Amniotic stem cell (primary cell): ENCODE measurements at regions not wholly inside any gene's neighbourhood (a gene's known extent, or its start where the extent isn't known, plus 50 kb on each side); places are given as distances from the start of the nearest gene placed in this dataset.

ENCODE experiments used
- DNase-seq: peaks from one replicate; lab custom pipeline; 2025; lab: John Stamatoyannopoulos, UW

DNA sequence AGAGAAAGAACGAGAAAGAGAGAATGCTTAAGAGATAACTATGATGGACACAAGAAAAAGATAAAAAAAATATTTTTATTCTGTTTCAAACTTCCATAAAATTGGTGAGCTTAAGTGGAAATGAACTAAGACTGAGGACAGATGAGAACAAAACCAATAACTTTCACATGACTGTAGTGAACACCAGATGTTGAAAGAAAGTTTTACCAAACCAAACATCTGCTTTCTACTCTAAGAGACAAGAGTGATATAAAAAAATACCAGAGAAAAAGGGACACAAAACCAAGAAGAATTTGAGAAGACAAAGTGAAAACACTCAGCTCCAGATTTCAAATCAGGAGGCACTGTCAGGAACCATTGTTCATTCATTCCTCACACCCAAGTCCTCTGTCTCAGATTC lies 147.9 kb downstream of the IMPG2 start:
- DNase-seq, result no peak

DNA sequence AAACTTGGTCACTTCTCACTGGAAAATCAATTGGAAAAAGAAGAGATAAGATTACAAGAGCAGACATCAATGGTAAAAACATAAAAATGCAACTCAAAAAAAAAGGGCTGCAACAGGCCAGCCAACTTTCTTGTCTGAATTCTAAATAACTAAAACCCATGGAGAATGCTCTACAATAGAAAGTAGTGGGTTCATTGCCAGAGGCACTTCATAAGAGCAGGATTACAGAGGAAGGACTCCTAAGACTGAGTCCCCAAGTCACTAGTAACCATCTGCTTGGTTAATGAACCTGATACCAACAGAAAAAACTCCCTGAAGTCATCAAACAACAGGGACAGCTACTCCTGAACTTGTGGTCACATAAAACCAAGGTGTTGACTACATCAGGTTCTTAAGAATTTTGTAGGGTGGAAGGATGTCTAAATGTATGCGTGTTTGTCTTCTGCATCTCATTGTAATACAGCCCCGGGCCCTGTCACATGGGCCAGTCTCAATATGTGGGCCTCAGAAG lies 148.6 kb downstream of the IMPG2 start:
- no peak for DNase-seq

DNA sequence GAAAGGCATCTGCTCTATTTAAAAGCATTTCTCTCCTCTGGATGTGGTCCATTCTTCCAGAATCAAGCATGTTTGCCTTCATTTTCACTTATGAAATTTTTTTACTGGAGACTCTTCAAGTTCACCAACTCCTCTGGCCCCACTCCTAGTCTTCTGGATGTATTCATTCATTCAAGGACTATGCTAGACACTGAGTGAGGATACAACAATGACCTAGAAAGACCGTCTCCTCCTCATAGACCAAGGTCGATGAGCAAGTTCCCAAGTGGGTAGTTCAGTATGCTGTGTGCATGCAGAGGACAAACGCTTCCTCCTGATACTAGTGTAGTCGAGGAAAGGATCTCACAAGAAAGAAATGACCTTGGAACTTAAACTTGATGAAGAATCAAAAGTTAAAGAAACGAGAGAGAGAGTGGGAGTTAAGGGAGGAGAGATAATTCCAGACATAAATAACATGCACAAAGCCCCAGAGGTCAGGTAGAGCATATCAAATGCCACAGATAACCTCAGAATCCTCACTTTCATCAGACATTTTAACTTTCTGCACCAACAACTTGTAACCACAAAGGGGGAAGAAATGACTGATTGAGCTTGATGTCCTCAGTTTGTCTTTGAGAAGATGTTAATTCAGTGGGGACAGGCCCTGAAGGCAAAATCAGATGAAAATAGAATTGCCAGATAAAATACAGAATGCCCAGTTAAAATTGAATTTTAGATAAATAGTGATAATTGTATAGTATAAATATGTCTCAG lies 149.4 kb downstream of the IMPG2 start:
- no peak for DNase-seq

DNA sequence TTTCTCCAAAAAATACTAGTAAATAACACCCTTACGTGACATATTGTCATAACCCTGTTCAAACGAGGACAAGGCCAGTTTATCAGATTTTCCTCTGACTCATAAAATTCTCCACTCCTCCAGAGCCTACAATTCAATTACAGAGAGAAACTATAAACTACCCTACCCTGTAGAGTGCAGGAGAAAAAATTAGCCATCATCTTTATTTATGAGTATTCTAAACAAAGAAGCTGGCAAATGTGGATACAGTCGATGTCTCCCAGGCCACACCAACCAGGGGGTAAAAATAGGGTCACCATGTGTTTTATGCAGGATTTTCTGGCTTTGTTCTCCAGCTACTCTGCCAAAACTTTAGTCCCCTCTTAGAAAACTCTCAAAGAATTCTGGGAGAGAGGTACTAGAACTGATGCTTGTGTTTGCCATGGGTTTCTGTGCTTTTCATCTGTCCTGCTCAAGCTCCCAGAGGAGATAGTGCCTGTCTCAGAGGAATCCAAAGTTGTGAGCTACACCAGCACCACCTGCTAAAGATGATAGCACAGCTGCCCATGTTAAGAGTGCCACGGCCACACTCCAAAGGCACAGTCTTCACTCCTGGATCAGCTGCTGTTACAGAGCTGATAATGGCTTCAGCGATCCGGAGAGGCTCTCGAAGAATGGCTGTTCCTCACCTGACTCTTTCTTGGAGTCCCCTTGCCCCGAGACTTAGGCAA lies 150.2 kb downstream of the IMPG2 start:
- no peak for DNase-seq

DNA sequence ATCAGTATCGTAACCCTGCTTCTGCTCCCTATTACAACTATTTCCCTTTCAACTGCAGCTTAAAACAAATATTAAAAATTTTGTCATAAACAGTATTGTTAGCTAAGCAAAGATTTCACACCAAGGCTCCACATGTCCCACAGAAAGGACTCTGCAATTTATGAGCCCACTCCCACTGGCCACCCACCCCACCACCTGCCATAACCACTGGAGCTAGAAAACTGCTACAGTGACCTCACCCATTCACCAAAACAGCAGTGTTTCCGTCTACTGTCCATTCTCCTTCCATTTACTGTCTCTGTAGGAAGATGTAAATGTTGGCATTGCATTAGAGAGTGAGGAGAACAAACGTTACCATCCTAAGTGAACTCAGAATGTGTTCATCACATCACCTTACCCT lies 150.9 kb downstream of the IMPG2 start:
- no peak for DNase-seq

DNA sequence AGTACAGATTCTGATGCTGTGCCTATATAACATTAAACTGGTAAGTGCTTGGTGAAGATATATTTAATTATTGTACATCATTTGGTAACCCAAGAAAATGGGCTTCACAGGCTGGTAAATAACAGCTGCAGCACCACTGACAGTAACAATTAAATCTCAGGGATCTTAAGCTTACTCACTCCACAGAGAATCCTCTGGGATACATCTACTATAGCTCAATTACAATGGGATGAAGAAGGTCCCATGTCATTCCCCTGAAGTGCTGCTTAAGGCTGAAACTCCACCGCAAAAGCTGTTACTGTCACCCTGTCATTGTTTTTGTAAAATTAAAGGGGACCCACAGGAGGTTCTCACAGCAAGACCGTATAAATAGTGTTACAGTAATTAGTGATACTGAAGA lies 153.0 kb downstream of the IMPG2 start:
- no peak for DNase-seq

DNA sequence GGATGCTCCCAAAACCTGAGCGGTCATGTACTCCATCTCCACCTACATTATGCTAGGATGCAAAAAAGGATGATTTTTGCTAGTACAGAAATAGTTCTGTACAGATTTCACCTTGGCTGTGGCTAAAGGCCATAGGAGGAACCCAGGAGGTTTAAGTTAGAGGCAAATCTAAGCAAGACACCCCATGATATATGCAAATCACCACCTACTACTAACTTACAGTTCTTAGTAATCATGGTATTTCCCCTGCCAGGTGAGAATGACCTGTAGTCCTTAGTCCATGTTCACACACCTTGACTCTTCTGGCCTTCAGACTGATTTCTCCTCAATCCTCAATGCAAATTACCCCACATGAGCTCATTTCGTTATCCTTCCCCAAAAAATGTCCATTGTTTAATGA lies 154.2 kb downstream of the IMPG2 start:
- DNase-seq, result no peak

DNA sequence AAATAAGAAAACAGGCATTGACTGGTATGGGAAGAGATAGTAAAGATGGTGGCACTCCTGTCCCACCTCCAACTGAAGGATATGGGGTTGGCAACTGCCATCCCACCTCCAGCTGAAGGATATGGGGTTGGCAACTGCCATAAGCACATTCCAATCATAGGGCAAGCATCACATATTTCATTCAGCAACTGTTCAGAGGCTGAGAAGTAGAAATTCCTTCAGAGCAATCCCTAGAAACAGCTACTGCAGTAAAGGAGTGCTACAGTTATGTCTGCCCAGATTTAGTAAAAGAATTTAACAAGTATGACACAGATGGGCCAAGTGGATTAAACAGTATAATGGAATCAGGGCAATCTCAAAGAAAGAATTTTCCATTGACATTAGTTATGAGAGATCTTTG lies 156.8 kb downstream of the IMPG2 start:
- DNase-seq, result no peak

DNA sequence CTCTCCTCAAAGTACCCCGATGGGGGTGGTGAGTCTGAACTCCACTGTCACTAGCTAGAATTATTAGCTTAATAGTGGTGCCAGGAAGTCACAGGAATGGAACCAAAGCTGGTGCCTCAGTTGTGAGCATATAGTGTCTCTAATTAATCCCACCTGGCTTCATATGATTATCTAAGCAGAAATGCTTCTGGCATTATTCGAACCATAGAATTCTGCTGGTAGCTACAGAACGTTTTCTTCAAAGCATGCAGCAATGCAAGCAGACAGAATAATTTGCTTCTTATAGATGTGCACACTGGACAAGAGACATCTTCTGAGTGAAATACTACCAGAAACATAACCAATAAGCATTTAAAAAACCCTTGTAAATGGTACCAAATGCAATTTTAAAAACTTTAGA lies 160.9 kb downstream of the IMPG2 start:
- DNase-seq, result no peak

DNA sequence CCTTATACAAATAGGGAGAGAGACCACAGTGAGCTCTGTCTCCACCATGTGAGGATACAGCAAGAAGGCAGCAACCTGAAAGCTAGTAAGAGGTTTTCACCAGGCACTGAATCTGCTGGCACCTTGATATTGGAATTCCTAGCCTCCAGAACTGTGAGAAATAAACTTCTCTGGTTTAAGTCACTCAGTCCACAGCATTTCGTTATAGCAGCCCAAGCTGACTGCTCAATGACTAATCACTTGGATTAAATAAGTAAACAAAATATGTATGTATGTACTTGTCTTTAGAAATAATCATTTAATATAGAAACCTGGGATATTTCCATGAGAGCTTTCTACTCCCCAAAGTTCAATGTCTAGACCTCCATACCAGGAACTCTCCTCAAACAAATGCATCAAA lies 162.0 kb downstream of the IMPG2 start:
- DNase-seq, result no peak

DNA sequence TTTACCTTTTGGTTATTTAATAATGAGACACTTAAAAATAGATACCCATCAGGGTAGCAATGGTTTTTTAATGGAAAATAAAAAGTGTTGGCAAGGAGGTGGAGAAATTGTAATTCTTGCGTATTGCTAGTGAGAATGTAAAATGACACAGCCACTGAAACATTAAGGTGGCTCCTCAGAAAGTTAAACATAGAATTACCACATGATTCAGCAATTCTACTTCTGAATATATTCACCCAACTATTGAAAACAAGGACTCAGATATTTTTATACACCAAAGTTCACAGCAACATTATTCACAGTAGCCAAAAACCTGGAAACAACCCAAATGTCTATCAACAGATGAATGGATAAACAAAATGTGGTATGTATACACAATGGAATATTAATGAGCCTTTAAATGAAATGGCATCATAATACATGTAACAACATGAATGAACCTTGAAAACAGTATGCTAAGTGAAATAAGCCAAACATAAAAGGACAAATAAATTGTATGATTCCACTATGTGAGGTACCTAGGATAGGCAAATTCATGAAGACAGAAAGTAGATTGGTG lies 163.5 kb downstream of the IMPG2 start:
- no peak for DNase-seq

DNA sequence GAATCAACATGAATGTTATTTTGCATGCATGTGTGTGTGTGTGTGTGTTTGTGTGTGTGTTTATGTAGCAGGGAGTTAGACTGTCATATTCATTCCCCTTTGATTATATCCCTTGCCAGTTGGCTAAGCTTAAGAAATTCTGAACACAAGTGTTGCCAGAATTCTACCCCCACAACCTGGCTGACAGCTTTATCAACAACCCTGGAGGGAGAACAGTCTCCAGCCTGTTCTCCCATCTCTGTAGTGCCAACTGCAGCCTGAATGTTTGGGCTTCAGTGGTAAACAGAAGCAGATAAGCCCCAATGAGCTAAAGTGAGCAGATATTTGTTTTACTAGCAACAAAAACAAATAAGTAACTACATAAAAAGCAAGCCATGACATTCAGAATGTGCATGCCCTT lies 162.6 kb upstream of the ABI3BP start:
- DNase-seq, result no peak

DNA sequence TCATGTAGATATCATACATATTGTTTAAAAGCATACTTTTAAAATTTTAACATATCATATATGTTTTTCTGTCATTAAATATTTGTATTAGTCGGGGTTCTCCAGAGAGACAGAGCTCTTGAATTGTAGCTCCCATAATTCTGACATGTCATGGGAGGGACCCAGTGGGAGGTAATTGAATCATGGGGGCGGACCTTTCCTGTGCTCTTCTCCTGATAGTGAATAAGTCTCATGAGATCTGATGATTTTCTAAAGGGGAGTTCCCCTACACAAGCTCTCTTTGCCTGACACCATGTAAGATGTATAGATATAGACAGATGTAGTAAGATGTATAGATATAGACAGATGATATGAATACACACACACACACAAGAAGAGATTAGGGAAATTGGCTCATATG lies 161.2 kb upstream of the ABI3BP start:
- DNase-seq, result no peak

DNA sequence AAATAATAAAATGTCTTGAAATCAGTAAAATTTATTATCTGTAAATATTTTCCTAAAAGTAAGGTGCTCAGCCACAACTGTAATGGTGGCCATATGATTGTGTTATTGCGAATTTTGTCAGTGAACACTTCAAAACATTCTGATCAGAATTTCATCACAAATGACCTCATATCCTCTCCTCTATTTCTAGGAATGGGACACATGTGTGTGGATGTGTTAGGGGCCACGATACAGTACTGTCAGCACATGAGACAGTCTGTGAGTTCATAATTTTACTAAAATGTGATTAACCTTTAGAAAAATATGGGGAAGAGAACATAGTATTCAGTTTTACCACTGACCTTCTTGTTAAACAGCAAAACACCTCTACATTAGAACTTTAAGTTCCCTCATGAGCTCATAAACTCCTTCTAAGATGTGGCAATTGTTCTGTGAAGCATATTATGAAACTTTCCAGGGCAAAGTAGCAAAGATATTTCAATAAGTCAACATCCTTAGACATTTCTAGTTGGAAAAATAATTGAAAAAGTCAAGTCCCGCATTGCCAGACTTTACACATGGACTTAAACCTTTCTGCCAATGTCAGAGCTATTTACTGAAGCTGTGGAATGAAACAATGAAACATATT lies 158.2 kb upstream of the ABI3BP start:
- no peak for DNase-seq

DNA sequence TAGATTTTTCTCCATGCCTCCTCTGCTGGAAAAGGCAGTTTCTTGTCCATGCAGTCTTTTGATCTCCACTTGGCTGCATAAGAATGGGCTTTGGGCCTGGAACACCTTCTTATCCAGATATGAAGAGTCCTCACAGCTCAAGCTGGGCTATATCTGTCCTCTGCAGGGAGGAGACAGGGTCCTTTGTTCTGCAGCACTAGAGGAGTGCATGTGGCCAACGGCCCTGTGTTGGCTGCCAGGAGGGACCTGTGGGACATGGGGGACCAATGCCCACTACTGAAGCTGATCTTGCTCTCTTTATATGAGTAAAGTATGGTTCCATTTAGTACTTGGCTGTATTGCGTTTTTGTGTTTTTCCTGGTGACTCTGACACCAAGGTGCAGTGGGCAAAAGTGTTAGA lies 157.3 kb upstream of the ABI3BP start:
- DNase-seq, result no peak

DNA sequence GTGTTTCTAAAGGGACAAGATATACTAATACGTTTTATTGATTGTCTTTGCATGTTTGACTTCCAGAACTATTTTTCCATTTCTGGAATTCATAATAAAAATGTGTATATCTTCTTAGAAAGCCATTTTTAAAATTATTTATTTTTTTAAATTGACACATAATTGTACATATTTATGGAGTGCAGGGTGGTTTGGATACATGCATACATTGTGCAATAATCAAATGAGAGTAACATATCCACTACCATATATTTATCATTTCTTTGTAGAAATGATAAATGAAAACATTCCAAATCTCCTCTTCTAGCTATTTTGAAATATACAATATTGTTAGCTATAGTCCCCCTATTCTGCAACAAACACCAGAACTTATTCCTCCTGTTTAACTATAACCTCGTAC lies 156.5 kb upstream of the ABI3BP start:
- DNase-seq, result no peak

DNA sequence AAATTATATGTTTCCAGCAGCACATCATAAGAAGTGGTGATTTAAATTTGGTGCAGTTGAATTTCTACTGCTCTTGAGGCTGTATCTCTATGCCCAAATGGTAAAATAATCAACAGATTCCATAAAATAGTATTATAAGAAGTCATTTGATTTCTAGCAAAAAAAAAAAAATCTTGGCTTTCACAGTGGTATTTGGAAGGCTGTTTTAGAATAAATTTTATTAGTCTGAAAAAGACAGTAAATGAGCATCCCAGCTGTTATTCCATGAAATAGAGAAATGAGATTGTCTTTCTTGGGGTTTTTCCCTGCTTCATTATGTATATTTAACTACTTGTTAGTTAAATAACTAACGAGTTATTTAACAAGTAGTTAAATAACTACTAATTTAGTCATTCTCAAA lies 156.0 kb upstream of the ABI3BP start:
- no peak for DNase-seq

DNA sequence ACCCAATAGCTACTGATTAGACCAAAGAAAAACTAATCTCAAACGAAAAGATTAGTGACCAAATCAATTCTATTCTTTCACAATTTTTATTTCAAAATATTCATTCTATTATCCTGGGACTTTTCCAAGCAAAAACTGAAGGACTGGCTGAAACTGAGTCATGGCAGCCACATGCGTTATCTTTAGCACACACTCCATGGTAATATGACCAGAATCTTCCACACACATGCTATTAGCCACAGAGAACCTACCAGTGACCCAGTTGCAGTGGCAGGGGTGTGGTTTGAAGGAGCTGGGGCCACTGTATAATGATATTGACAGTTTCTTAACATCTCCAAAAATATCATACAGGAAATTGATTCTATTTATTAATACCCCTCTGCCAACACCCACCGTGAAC lies 154.8 kb upstream of the ABI3BP start:
- DNase-seq, result no peak

DNA sequence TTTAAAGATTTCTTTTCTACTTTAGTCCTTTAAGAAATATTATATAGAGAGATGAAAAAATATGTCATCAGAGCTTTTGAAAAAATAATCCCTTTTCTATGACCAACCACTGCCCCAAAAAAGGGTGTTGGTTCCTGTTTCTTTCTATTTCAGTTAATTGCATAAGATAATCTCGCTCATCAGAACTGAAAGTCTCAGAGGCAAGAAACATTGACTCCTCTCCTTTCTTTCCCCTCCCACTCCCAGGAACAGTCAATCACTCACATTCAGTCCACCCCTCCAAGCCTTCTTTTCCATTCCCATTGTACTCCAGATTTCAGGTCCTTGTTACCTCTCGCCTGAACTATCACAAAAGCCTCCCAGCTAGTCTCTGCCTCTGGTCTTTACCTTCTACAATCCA lies 153.7 kb upstream of the ABI3BP start:
- no peak for DNase-seq

DNA sequence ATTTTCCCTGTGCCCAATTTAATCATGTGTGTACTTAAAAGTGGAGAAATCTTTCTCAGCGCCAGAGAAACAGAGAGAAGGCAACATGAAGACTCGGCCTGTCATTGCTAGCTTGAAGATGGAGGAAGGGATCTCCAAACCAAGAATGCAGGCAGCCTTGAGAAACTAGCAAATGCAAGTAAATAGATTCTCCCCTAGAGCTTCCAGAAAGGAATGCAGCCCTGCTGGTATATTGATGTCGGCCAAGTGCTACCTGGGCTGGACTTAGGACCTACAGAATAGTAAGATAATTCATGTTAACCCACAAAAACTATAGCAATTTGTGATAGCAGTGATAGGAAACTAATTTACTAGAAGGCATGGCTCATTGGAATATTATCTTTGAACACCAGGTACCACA lies 150.9 kb upstream of the ABI3BP start:
- no peak for DNase-seq

DNA sequence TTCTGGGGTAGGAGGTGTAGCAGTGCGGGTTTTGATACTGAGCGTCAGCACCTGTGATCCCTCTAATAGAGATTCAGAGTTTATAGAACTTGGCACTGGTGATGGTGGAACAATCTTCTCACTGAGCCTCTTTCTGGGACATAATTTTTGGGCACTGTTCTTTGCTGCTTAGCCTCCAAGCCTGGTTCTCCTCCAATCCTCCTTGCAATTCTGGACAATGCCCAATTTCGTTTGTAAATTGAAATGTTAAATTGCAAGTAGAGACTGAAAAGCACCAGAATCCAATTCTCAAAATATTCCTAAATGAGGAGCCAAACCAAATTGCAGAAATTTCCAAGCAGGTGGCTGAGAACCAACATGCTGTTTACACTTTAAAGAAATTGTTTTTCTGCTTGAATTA lies 149.8 kb upstream of the ABI3BP start:
- DNase-seq, result no peak

DNA sequence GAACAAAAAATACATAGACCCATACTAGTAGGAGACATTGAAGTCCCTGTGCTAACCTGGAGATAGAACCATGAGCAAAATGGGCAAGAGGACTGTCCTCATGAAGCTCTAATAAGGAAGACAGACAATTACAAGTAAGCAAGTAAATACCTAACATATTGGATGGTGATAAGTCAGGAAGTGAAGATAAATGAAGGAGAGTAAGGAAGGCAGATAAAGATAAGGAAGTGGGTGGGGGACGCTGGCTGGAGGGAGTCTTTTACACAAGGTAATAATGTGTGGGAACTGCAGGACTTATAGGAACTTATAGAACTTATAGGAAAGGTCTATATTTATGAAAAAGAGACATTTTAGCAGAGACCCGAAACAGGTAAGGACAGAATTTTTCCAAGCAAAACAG lies 148.9 kb upstream of the ABI3BP start:
- DNase-seq, result no peak

DNA sequence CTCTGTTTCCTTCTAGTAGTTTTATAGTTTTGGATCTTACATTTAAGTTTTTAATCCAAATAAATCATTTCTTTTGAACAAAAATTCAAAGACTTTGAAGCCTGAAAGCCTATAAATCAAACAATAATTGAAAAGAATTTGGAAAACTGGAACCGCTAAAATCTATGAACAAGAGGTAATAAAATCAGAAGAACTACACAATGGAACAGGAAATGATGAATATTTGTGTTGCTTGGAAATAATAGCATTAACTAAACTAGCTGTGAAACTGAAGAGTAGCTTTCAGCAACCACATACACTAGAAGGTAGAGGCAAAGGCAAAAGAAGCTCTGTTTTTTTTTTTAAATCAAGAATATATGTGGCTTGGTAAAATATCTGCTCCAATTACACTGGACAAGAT lies 147.9 kb upstream of the ABI3BP start:
- DNase-seq, result no peak
